ENCODE measurements at regions not wholly inside any gene's neighbourhood (a gene's known extent, or its start where the extent isn't known, plus 50 kb on each side); places are given as distances from the start of the nearest gene placed in this dataset.
"Not testable (repeated sequence)": the region's sequence is repeated elsewhere in the genome, so short reads cannot be mapped to it uniquely, and the experiment has no call there.

DNA sequence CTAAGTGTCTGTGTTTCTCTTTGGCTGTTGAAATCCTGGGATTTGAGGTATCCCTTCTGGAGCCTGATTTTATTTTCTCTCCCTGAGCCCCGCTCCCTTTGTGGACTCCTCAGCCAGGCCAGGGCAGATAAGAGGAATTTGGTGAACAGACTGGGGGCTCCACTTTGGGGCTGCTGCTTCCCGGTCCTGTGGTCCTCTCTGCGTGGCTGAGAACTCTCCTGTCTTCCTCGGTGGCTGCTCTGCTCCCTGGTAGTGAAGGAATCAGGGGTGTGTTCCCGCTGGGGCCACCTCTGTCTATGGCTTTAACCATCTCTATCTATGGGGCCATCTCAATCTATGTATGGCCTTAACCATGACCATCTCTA is 71.7 kb upstream of the SH3PXD2B start:
- H3K27me3 ChIP-seq (ENCODE audit: control insufficient read depth in 1 of 2, insufficient read depth in 2 of 2, low read length in 2 of 2) = no peaks in the 10 kb centered on the region
- no peaks in the 10 kb centered on the region for H3K36me3 ChIP-seq (ENCODE audit: control insufficient read depth in 2 of 2, insufficient read depth in 2 of 2, low read length in 2 of 2)
- H3K27ac ChIP-seq (ENCODE audit: low read length) = no peak overlapping the region
- peaks cover 5% of the 10 kb centered on the region in 2 donors for H3K9me3 ChIP-seq (ENCODE audit: control insufficient read depth in 2 of 2, low read length in 2 of 2)
- H3K4me1 ChIP-seq (ENCODE audit: control insufficient read depth, insufficient read depth, low read length) = peaks cover 16% of the 10 kb centered on the region
- no peak overlapping the region for H3K9ac ChIP-seq (ENCODE audit: low read length in 2 of 2)
- no peak overlapping the region for H3K4me3 ChIP-seq (ENCODE audit: low read length in 2 of 2)

DNA sequence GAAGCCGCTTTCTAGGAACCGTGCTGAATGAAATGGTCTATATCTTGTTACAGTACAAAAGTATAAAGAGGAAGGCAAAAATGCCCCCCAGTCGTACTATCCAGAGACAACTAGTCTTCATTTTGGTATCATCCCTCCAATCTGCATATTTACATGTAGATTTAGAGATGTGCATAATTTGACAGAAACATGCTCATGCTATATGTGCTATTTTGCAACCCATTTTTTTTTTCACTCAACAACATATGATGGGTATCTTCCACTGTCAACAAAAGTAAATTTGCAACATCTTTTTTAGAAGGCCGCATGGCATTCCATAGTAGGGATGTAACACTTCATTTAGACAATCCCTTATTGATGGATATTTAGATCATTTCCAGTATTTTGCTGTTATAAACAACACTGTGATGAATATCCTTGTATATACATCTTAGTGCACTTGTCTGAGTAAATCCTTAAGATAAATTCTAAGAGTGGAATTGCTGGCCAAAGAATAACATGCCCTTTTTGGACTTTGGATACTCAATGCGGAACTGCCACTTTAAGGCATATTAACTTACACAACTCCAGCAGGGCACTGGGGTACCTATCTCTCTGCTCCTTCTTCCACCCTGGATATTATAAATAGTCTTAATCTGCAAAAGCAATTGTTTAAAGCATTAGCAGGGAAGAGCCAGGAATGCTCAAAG is 71.1 kb upstream of the SH3PXD2B start:
- Histone ChIP-seq H3K9ac (ENCODE audit: low read length in 2 of 2) (no peak overlapping the region), H3K4me3 (ENCODE audit: low read length in 2 of 2) (no peak overlapping the region), H3K36me3 (ENCODE audit: control insufficient read depth in 2 of 2, insufficient read depth in 2 of 2, low read length in 2 of 2) (no peaks in the 10 kb centered on the region), H3K27me3 (ENCODE audit: control insufficient read depth in 1 of 2, insufficient read depth in 2 of 2, low read length in 2 of 2) (no peaks in the 10 kb centered on the region), H3K9me3 (ENCODE audit: control insufficient read depth in 2 of 2, low read length in 2 of 2) (peaks cover 5% of the 10 kb centered on the region in 2 donors), H3K4me1 (ENCODE audit: control insufficient read depth, insufficient read depth, low read length) (peaks cover 16% of the 10 kb centered on the region), H3K27ac (ENCODE audit: low read length) (peak overlapping the region; percentile 73)

DNA sequence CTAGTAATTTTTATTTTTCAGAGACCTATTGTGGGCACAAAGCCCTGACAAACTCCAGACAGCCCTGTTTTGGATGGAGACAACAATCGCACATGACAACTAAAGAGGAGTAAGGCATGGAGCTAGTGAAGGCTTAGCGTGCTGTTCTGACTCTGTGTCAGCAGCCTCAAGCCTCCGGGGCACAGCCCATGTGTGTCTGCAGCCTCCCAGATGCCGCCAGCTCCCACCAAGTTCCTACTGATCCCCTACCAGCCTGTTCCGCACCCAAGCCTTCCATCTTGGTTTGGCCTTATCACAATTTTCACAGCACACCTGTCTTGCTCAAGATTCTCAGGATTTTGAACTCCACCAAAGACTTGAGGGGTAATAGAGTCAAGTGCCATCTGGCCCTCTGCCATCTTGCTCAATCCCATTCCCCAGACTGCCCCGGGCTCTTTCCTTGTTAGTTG is 70.3 kb upstream of the SH3PXD2B start:
- H3K27ac ChIP-seq (ENCODE audit: low read length) = peak overlapping the region; percentile 73

DNA sequence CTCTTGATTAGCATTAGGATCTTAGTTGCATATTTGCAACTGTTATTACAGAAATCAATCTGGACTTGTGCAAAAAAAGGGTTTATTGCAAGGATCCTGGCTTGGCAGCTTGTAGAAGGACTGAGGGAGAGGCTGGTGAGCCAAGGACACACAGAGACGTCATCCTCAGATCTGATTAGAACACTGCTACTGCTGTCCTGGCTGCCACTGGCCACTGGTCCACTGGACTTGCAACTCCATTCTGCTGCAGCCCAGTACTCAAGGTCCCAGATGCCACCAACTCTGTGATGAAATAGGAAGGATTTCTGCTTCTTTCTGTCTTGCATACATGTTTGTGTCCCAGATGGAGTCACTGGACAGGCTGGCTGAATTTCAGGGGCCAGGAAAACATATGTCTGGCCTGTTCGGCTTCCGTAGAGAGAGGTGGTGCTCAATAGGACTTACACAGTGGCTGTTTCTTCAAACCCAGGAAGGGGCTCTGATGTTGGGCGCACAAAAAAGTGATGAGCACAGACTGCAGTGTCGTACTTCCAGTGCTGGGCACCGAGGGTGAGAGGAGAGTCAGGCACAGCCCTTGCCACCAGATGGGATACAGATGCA is 68.9 kb upstream of the SH3PXD2B start:
- peak overlapping the region in 1 of 2 donors; percentile 36 for H3K9ac ChIP-seq (ENCODE audit: low read length in 2 of 2)
- peaks cover 5% of the 10 kb centered on the region in 2 donors for H3K9me3 ChIP-seq (ENCODE audit: control insufficient read depth in 2 of 2, low read length in 2 of 2)
- no peaks in the 10 kb centered on the region for H3K27me3 ChIP-seq (ENCODE audit: control insufficient read depth in 1 of 2, insufficient read depth in 2 of 2, low read length in 2 of 2)
- H3K36me3 ChIP-seq (ENCODE audit: control insufficient read depth in 2 of 2, insufficient read depth in 2 of 2, low read length in 2 of 2) = no peaks in the 10 kb centered on the region
- no peak overlapping the region for H3K4me3 ChIP-seq (ENCODE audit: low read length in 2 of 2)
- no peak overlapping the region for H3K27ac ChIP-seq (ENCODE audit: low read length)
- H3K4me1 ChIP-seq (ENCODE audit: control insufficient read depth, insufficient read depth, low read length) = peaks cover 16% of the 10 kb centered on the region

More for the DNA sequence above, 70.3 kb upstream of the SH3PXD2B start:
- Histone ChIP-seq H3K9ac (ENCODE audit: low read length in 2 of 2) (peak overlapping the region in 1 of 2 donors; percentile 2), H3K4me3 (ENCODE audit: low read length in 2 of 2) (no peak overlapping the region), H3K4me1 (ENCODE audit: control insufficient read depth, insufficient read depth, low read length) (peaks cover 16% of the 10 kb centered on the region), H3K36me3 (ENCODE audit: control insufficient read depth in 2 of 2, insufficient read depth in 2 of 2, low read length in 2 of 2) (no peaks in the 10 kb centered on the region), H3K9me3 (ENCODE audit: control insufficient read depth in 2 of 2, low read length in 2 of 2) (peaks cover 5% of the 10 kb centered on the region in 2 donors), H3K27me3 (ENCODE audit: control insufficient read depth in 1 of 2, insufficient read depth in 2 of 2, low read length in 2 of 2) (no peaks in the 10 kb centered on the region)

DNA sequence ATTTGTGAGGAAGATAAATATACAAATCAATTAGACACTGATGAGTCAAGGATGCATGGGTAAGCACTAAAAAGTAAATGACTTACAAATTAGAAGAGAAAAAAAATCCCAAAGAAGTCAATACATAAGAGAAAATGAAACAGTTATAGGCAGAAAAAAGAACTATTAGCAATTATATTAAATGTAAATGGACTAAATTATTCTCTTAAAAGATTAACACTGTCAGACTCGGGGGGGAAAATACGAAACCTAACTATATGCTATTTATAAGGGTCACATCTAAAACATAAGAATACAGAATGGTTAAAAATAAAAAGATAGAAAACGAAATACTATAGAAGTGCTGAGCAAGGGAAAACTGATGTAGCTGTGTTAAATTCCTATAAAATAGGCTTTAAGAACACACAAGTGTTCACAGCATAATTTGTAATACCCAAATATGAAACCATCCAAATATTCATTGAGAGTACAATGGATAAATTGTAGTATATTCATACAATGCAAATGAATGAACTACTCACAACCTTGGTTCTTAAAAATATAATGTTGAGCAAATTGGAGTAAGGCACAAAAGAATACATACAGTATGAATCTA is 67.1 kb upstream of the SH3PXD2B start:
- Histone ChIP-seq H3K27me3 (ENCODE audit: control insufficient read depth in 1 of 2, insufficient read depth in 2 of 2, low read length in 2 of 2) (no peaks in the 10 kb centered on the region), H3K27ac (ENCODE audit: low read length) (no peak overlapping the region), H3K9ac (ENCODE audit: low read length in 2 of 2) (no peak overlapping the region), H3K9me3 (ENCODE audit: control insufficient read depth in 2 of 2, low read length in 2 of 2) (peaks cover 5% of the 10 kb centered on the region in 2 donors), H3K4me3 (ENCODE audit: low read length in 2 of 2) (no peak overlapping the region), H3K4me1 (ENCODE audit: control insufficient read depth, insufficient read depth, low read length) (peaks cover 13% of the 10 kb centered on the region), H3K36me3 (ENCODE audit: control insufficient read depth in 2 of 2, insufficient read depth in 2 of 2, low read length in 2 of 2) (no peaks in the 10 kb centered on the region)

DNA sequence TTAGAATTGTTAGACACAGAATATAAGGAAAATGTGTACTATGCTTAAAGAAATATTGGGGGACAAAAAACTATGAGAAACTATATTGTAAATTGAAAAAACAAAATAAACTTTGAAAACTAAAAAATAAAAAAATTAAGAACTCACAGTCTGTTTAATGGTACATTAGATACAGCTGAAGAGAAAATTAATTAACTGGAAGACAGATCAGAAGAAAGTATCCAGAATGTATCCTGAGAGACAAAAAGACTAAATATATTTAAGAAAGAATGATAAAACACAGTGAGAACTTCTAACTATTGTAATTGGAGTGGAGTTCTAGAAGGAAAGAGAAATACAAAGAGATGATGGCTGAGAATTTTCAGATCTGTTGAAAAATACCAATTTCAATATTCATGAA is 57.6 kb upstream of the SH3PXD2B start:
- Histone ChIP-seq H3K27me3 (ENCODE audit: control insufficient read depth in 1 of 2, insufficient read depth in 2 of 2, low read length in 2 of 2) (no peaks in the 10 kb centered on the region), H3K4me1 (ENCODE audit: control insufficient read depth, insufficient read depth, low read length) (no peaks in the 10 kb centered on the region), H3K4me3 (ENCODE audit: low read length in 2 of 2) (no peak overlapping the region), H3K27ac (ENCODE audit: low read length) (no peak overlapping the region), H3K9ac (ENCODE audit: low read length in 2 of 2) (no peak overlapping the region), H3K9me3 (ENCODE audit: control insufficient read depth in 2 of 2, low read length in 2 of 2) (peaks cover 0 to 5% of the 10 kb centered on the region in 2 donors), H3K36me3 (ENCODE audit: control insufficient read depth in 2 of 2, insufficient read depth in 2 of 2, low read length in 2 of 2) (no peaks in the 10 kb centered on the region)

DNA sequence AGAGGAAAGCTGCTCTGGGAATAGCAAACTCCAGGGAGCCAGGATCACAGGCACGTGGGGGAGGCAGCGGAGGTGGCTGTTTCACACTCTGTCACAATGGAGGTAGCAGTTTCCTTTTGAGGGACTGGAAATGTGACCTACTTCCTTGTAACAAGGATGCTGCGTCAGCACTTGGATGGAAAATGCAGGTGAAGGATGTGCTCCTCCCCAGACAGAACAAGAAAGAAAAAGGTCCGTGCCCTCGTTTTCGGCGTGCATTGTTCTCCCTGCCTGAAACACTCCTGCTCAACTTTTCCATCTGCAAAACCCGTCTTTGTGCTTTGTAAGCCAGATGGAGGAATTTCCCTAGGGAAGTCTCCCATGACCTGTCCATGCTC is 55.1 kb upstream of the SH3PXD2B start:
- Histone ChIP-seq H3K36me3 (ENCODE audit: control insufficient read depth in 2 of 2, insufficient read depth in 2 of 2, low read length in 2 of 2) (no peaks in the 10 kb centered on the region), H3K4me3 (ENCODE audit: low read length in 2 of 2) (no peak overlapping the region), H3K27me3 (ENCODE audit: control insufficient read depth in 1 of 2, insufficient read depth in 2 of 2, low read length in 2 of 2) (no peaks in the 10 kb centered on the region), H3K9ac (ENCODE audit: low read length in 2 of 2) (no peak overlapping the region), H3K9me3 (ENCODE audit: control insufficient read depth in 2 of 2, low read length in 2 of 2) (peaks cover 0 to 5% of the 10 kb centered on the region in 2 donors), H3K4me1 (ENCODE audit: control insufficient read depth, insufficient read depth, low read length) (no peaks in the 10 kb centered on the region), H3K27ac (ENCODE audit: low read length) (no peak overlapping the region)

DNA sequence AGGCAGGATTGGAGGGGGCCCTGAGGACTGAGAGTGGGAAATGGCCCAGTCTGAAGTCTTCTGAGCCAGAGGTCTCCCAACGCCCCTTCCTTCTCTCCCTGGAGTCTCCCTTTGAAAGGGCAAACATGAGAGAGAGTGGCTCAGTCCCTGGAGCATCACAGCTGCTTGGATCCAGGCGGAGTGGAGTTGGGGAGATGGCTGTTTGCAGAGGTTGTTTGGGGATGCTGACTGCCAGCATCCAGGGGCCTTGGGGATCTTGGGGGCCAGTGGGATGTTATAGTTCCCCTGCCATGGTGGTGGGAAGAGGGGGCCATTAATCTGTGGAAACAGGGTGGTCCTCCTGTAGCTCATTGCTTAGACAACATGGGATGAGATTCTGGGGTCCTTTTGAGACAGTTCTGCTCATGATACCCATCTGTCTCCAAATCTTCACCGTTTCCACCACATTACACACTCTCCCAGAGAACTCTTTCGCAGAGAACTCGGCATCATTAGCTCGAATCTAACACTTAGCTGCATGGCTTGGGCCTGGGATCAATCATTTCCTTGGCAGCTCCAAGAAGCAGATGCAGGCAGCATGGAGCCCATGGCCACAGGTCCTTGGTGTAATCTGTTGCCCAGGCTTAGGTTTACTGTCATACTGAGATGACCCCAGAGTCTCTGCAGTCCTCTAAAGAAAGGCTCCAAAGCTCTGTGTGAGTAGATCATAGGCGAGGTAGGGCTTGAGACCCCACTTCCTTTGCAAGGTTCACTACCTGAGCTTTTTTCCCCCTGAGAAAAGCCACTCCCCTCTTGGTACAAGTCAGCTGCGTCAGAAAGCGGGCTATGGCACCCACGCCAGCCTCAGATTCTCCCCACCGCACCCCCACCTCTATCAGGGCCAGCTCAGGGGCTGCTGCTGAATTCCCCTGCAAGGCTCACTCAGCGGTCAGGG is 54.4 kb upstream of the SH3PXD2B start:
- H3K27ac ChIP-seq (ENCODE audit: low read length) = no peak overlapping the region
- H3K4me3 ChIP-seq (ENCODE audit: low read length in 2 of 2) = no peak overlapping the region
- no peak overlapping the region for H3K9ac ChIP-seq (ENCODE audit: low read length in 2 of 2)
- no peaks in the 10 kb centered on the region for H3K36me3 ChIP-seq (ENCODE audit: control insufficient read depth in 2 of 2, insufficient read depth in 2 of 2, low read length in 2 of 2)
- H3K9me3 ChIP-seq (ENCODE audit: control insufficient read depth in 2 of 2, low read length in 2 of 2) = peaks cover 0 to 5% of the 10 kb centered on the region in 2 donors
- no peaks in the 10 kb centered on the region for H3K27me3 ChIP-seq (ENCODE audit: control insufficient read depth in 1 of 2, insufficient read depth in 2 of 2, low read length in 2 of 2)
- H3K4me1 ChIP-seq (ENCODE audit: control insufficient read depth, insufficient read depth, low read length) = peaks cover 6% of the 10 kb centered on the region

DNA sequence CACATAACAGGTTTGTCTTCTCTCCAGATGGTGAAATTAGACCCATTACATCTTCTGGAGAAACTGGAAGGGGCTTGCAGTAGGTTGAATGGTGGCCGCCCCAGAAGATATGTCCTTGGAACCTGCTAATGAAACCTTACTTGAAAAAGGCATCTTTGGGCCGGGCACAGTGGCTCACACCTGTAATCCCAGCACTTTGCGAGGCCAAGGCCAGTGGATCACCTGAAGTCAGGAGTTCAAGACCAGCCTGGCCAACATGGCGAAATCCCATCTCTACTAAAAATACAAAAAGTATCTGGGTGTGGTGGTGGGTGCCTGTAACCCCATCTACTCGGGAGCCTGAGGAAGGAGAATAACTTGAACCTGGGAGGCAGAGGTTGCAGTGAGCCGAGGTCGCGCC is 53.2 kb upstream of the SH3PXD2B start:
- not testable (repeated sequence) for H3K9ac ChIP-seq (ENCODE audit: low read length in 2 of 2); H3K4me1 ChIP-seq (ENCODE audit: control insufficient read depth, insufficient read depth, low read length); H3K4me3 ChIP-seq (ENCODE audit: low read length in 2 of 2); H3K36me3 ChIP-seq (ENCODE audit: control insufficient read depth in 2 of 2, insufficient read depth in 2 of 2, low read length in 2 of 2); H3K27me3 ChIP-seq (ENCODE audit: control insufficient read depth in 1 of 2, insufficient read depth in 2 of 2, low read length in 2 of 2); H3K27ac ChIP-seq (ENCODE audit: low read length); H3K9me3 ChIP-seq (ENCODE audit: control insufficient read depth in 2 of 2, low read length in 2 of 2)

DNA sequence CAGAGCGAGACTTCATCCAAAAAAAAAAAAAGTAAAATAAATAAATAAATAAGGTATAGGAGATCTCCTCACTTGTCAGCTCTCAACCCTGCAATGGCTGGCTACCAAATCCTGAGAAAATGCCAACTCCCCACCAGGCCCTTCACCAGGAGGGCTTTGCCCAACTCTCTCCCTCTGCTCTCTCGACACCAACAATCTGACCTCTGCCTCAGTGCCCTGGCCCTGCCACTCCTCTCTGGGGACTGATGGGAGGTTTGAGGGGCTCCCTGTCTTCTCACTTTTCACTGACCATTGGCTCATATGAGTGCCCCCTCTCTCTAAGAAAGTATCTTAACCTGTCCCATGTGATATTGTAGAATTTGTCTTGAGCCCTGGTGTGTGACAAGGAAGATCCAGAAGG is 52.6 kb upstream of the SH3PXD2B start:
- H3K27me3 ChIP-seq (ENCODE audit: control insufficient read depth in 1 of 2, insufficient read depth in 2 of 2, low read length in 2 of 2) = no peaks in the 10 kb centered on the region
- H3K4me1 ChIP-seq (ENCODE audit: control insufficient read depth, insufficient read depth, low read length) = peaks cover 6% of the 10 kb centered on the region
- no peak overlapping the region for H3K4me3 ChIP-seq (ENCODE audit: low read length in 2 of 2)
- H3K9me3 ChIP-seq (ENCODE audit: control insufficient read depth in 2 of 2, low read length in 2 of 2) = peaks cover 0 to 5% of the 10 kb centered on the region in 2 donors
- H3K27ac ChIP-seq (ENCODE audit: low read length) = no peak overlapping the region
- no peaks in the 10 kb centered on the region for H3K36me3 ChIP-seq (ENCODE audit: control insufficient read depth in 2 of 2, insufficient read depth in 2 of 2, low read length in 2 of 2)
- no peak overlapping the region for H3K9ac ChIP-seq (ENCODE audit: low read length in 2 of 2)
